B cell (primary cell): ENCODE measurements at regions not wholly inside any gene's neighbourhood (a gene's known extent, or its start where the extent isn't known, plus 50 kb on each side); places are given as distances from the start of the nearest gene placed in this dataset.

ENCODE experiments used
- ATAC-seq: fragments of 200-7000 bp; cut with Tn5 transposase; one replicate; pipeline ENCODE4 v1.10.0; 2021; ENCODE audit warnings: low read depth, mild to moderate bottlenecking, moderate number of reproducible peaks, moderate library complexity
- CTCF ChIA-PET: fragments of 350-600 bp; sonication (Branson Sonifier 250); formaldehyde crosslinking; loops from one replicate; lab custom pipeline; 2021; ENCODE audit warnings: antibody characterized with exemption, inconsistent platforms; lab: Charles Lee
- POLR2A ChIA-PET: fragments of 350-600 bp; sonication (Branson Sonifier 250); formaldehyde crosslinking; loops from one replicate; lab custom pipeline; 2021; ENCODE audit warnings: antibody characterized with exemption; lab: Charles Lee
- DNase-seq: peaks from one replicate; pipeline ENCODE4 v3.0.0; 2013
- H2AFZ ChIP-seq: 2 replicates; pipeline ENCODE4 v1.6.1; 2012; ENCODE audit warnings: mild to moderate bottlenecking, low read depth, low read length; ENCODE audit not compliant: insufficient read depth, poor library complexity, severe bottlenecking
- H3K27ac ChIP-seq, 2 donors: 1 replicate in 1 of 2; 2 replicates in 1 of 2; pipeline ENCODE4 v1.5.1; 2012 to 2013; ENCODE audit warnings: low read length in 2 of 2, mild to moderate bottlenecking in 2 of 2, moderate library complexity in 1 of 2
- H3K27me3 ChIP-seq, 4 experiments: fragments of 200-600 bp in 1 of 4; sonication (generic) in 1 of 4; replicated peaks in 1 of 4; 1 replicate in 2 of 4; 2 replicates in 2 of 4; pipeline versions ENCODE4 v1.6.1 to v1.7.0; 2013 to 2016; ENCODE audit warnings: low read length in 3 of 4, mild to moderate bottlenecking in 2 of 4, mixed read lengths in 1 of 4, moderate library complexity in 1 of 4; ENCODE audit not compliant: insufficient read depth in 4 of 4, control insufficient read depth in 3 of 4; ENCODE audit errors: control extremely low read depth in 1 of 4
- H3K36me3 ChIP-seq, 2 experiments: replicated peaks in 1 of 2; 1 replicate in 1 of 2; 2 replicates in 1 of 2; pipeline versions ENCODE4 v1.6.1 to v1.7.1; 2013; ENCODE audit warnings: low read length in 1 of 2; ENCODE audit not compliant: insufficient read depth in 2 of 2, control insufficient read depth in 1 of 2; ENCODE audit errors: control extremely low read depth in 1 of 2, extremely low read depth in 1 of 2
- H3K4me1 ChIP-seq, 2 donors: fragments of 200-600 bp in 1 of 2; sonication (generic) in 1 of 2; 1 replicate in 1 of 2; 2 replicates in 1 of 2; pipeline versions ENCODE4 v1.5.1 to v1.6.1; 2013 to 2017; ENCODE audit warnings: low read length in 2 of 2; ENCODE audit not compliant: control insufficient read depth in 2 of 2, insufficient read depth in 2 of 2
- H3K4me2 ChIP-seq: replicated peaks from 2 replicates; pipeline ENCODE3; 2012; ENCODE audit warnings: mild to moderate bottlenecking, low read depth, low read length; ENCODE audit not compliant: poor library complexity, severe bottlenecking
- H3K4me3 ChIP-seq, 5 experiments: fragments of 200-600 bp in 1 of 5; sonication (generic) in 1 of 5; 1 replicate in 3 of 5; 2 replicates in 2 of 5; pipeline versions ENCODE4 v1.5.1 to v1.7.0; 2011 to 2016; ENCODE audit warnings: low read length in 4 of 5, mild to moderate bottlenecking in 4 of 5, low read depth in 2 of 5, control low read depth in 1 of 5, moderate library complexity in 1 of 5; ENCODE audit not compliant: insufficient read depth in 1 of 5; ENCODE audit errors: control extremely low read depth in 1 of 5, extremely low read depth in 1 of 5
- H3K79me2 ChIP-seq: fragments of 200-600 bp; sonication (generic); one replicate; pipeline ENCODE4 v1.6.0; 2016; ENCODE audit warnings: low read length; ENCODE audit not compliant: control insufficient read depth, insufficient read depth
- H3K9ac ChIP-seq: fragments of 200-600 bp; sonication (generic); 2 replicates; pipeline ENCODE4 v1.6.1; 2017; ENCODE audit warnings: mild to moderate bottlenecking, low read length, moderate library complexity
- H3K9me3 ChIP-seq, 3 donors: one replicate each; pipeline versions ENCODE4 v1.6.1 to v1.7.1; 2013; ENCODE audit warnings: low read length in 2 of 3; ENCODE audit not compliant: control insufficient read depth in 2 of 3, insufficient read depth in 1 of 3; ENCODE audit errors: control extremely low read depth in 1 of 3
- H4K20me1 ChIP-seq: 2 replicates; pipeline ENCODE4 v1.6.0; 2012; ENCODE audit warnings: mild to moderate bottlenecking, low read length; ENCODE audit not compliant: insufficient read depth, control insufficient read depth, poor library complexity, severe bottlenecking
- H3K27ac Mint-ChIP-seq: one replicate; pipeline ENCODE4 v1.8.0; 2021; ENCODE audit warnings: mixed read lengths
- H3K27me3 Mint-ChIP-seq: one replicate; pipeline ENCODE4 v1.8.0; 2021; ENCODE audit warnings: mixed read lengths
- H3K4me1 Mint-ChIP-seq: one replicate; pipeline ENCODE4 v1.8.0; 2021; ENCODE audit warnings: mixed read lengths
- H3K4me3 Mint-ChIP-seq: one replicate; pipeline ENCODE4 v1.8.0; 2021; ENCODE audit warnings: mixed read lengths
- H3K9me3 Mint-ChIP-seq: one replicate; pipeline ENCODE4 v1.8.0; 2022; ENCODE audit warnings: mixed read lengths; ENCODE audit not compliant: insufficient read depth
- EZH2 ChIP-seq: IDR thresholded peaks from 2 replicates; pipeline ENCODE4 v1.6.1; 2012; ENCODE audit warnings: borderline replicate concordance, low read depth, mild to moderate bottlenecking, moderate library complexity, low read length; ENCODE audit not compliant: insufficient read depth, poor library complexity, severe bottlenecking
- WGBS: methylation state at CpG from one replicate; pipeline ENCODE4 v1.1.5; 2013; ENCODE audit warnings: missing lambda C conversion rate; ENCODE audit not compliant: insufficient coverage; 5-methylcytosine and 5-hydroxymethylcytosine counted together
- intact Hi-C: fragments of 100-400 bp; cut with micrococcal nuclease; formaldehyde crosslinking; loops from one replicate; pipeline ENCODE4 v1.10.0; 2022
- TF ChIP-seq, protein P1 (sequence below): fragments of 200-600 bp; IDR thresholded peaks from one replicate; pipeline ENCODE4 v1.8.0; 2022; ENCODE audit warnings: antibody characterized with exemption, mild to moderate bottlenecking

DNA sequence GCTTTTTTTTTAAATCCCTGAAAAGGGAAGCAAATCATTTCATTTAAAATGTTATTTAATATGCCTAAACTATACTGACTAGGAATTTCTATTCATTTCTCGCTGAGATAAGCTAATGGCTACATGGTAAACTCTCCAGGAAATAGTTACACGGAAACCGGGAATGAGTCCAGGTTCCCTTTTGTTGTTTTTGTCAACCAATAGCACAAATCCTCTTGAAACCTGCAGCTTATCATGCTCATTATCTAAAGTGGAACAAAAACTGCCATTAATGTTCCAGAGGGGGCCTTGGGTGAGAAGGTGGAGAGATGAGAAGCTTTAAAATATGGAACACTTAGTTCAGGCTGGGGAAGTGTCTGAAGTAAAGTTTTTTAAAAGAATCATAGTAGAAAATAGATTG, 113.5 kb upstream of the ALCAM start:
- no peak overlapping the region for H3K4me3 Mint-ChIP-seq
- POLR2A ChIA-PET, result no interaction called here
- H3K9me3 Mint-ChIP-seq, result peaks cover 7% of the 10 kb centered on the region
- no peaks in the 10 kb centered on the region for H3K36me3 ChIP-seq
- H3K79me2 ChIP-seq, result no peaks in the 10 kb centered on the region
- H2AFZ ChIP-seq, result no peak overlapping the region
- ATAC-seq (no peak), DNase-seq (no peak)
- peaks cover 5% of the 10 kb centered on the region for H3K27me3 Mint-ChIP-seq
- no peaks in the 10 kb centered on the region for H3K4me1 Mint-ChIP-seq
- intact Hi-C loops, result no loop called here
- H3K4me1 ChIP-seq, result no peaks in the 10 kb centered on the region
- TF ChIP-seq EZH2, result no peak
- TF ChIP-seq, protein P1, sequence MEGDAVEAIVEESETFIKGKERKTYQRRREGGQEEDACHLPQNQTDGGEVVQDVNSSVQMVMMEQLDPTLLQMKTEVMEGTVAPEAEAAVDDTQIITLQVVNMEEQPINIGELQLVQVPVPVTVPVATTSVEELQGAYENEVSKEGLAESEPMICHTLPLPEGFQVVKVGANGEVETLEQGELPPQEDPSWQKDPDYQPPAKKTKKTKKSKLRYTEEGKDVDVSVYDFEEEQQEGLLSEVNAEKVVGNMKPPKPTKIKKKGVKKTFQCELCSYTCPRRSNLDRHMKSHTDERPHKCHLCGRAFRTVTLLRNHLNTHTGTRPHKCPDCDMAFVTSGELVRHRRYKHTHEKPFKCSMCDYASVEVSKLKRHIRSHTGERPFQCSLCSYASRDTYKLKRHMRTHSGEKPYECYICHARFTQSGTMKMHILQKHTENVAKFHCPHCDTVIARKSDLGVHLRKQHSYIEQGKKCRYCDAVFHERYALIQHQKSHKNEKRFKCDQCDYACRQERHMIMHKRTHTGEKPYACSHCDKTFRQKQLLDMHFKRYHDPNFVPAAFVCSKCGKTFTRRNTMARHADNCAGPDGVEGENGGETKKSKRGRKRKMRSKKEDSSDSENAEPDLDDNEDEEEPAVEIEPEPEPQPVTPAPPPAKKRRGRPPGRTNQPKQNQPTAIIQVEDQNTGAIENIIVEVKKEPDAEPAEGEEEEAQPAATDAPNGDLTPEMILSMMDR, result no peak
- WGBS, result no CpG with 5 or more reads among the region's 3 CpGs
- H3K9me3 ChIP-seq, result no peaks in the 10 kb centered on the region
- H3K27me3 ChIP-seq, result no peaks in the 10 kb centered on the region
- no peaks in the 10 kb centered on the region for H4K20me1 ChIP-seq
- no peak overlapping the region for H3K27ac Mint-ChIP-seq
- H3K4me3 ChIP-seq, result no peak overlapping the region
- no peak overlapping the region for H3K27ac ChIP-seq
- H3K9ac ChIP-seq, result no peak overlapping the region
- CTCF ChIA-PET, result no interaction called here
- H3K4me2 ChIP-seq, result no peak overlapping the region

DNA sequence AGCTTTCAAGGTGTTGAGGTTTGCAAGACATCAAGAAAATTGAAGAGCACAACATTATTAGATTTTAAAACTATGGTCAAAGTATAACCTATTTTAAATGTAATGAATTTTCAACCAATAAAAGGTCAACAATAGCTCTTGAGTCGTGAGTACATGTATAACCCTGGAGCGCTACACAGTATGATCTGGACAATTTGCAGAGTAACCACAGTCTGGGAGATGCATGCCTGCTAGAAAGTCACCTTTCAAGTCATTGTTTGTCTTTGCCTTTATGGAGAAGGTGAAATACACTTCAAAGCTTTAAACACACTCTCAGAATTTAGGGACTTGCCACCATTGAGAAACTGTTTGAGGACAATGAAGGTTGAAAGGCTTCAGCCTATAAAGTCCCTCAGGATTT, 112.6 kb upstream of the ALCAM start:
- no peaks in the 10 kb centered on the region for H4K20me1 ChIP-seq
- H3K27me3 ChIP-seq, result no peaks in the 10 kb centered on the region
- no peaks in the 10 kb centered on the region for H3K79me2 ChIP-seq
- CTCF ChIA-PET, result no interaction called here
- TF ChIP-seq EZH2, result no peak
- TF ChIP-seq, protein P1, result no peak
- H3K9ac ChIP-seq, result no peak overlapping the region
- H2AFZ ChIP-seq, result no peak overlapping the region
- peaks cover 7% of the 10 kb centered on the region for H3K9me3 Mint-ChIP-seq
- no peak overlapping the region for H3K4me2 ChIP-seq
- no peaks in the 10 kb centered on the region for H3K4me1 ChIP-seq
- H3K27ac ChIP-seq, result no peak overlapping the region
- no peaks in the 10 kb centered on the region for H3K4me1 Mint-ChIP-seq
- WGBS, result 100% methylated on average over 2 of the region's 2 CpGs
- no peak overlapping the region for H3K4me3 ChIP-seq
- ATAC-seq, result no peak
- H3K9me3 ChIP-seq, result no peaks in the 10 kb centered on the region
- no peak for DNase-seq
- H3K36me3 ChIP-seq, result no peaks in the 10 kb centered on the region
- intact Hi-C loops, result no loop called here
- no peak overlapping the region for H3K27ac Mint-ChIP-seq
- H3K4me3 Mint-ChIP-seq, result no peak overlapping the region
- POLR2A ChIA-PET, result no interaction called here
- peaks cover 5% of the 10 kb centered on the region for H3K27me3 Mint-ChIP-seq
